ENCODE measurements at regions not wholly inside any gene's neighbourhood (a gene's known extent, or its start where the extent isn't known, plus 50 kb on each side); places are given as distances from the start of the nearest gene placed in this dataset.

- DNase-seq (ENCODE audit: low read depth in 2 of 2) = no peak
- no peak for TF ChIP-seq CTCF (IDR thresholded peaks at IDR 0.05; ENCODE audit: low read depth, low read length)
- no peak overlapping the region for H3K4me3 ChIP-seq (replicated peaks in 1 of 2; ENCODE audit: low read depth in 2 of 2, low read length in 2 of 2)
These were observed 249.7 kb upstream of the CNTN4 start for GRCh38 chr3:1848935-1849334.

- no peak for TF ChIP-seq CTCF (IDR thresholded peaks at IDR 0.05; ENCODE audit: low read depth, low read length)
- no peak overlapping the region for H3K4me3 ChIP-seq (replicated peaks in 1 of 2; ENCODE audit: low read depth in 2 of 2, low read length in 2 of 2)
- DNase-seq (ENCODE audit: low read depth in 2 of 2) = no peak
These were observed 245.7 kb upstream of the CNTN4 start for GRCh38 chr3:1852950-1853349.

- H3K4me3 ChIP-seq (replicated peaks in 1 of 2; ENCODE audit: low read depth in 2 of 2, low read length in 2 of 2) = no peak overlapping the region
- TF ChIP-seq CTCF (IDR thresholded peaks at IDR 0.05; ENCODE audit: low read depth, low read length) = no peak
- DNase-seq (ENCODE audit: low read depth in 2 of 2) = no peak
These were observed 242.8 kb upstream of the CNTN4 start for GRCh38 chr3:1855841-1856240.

GRCh38 chr3:1870738-1871137 lies 227.9 kb upstream of the CNTN4 start:
- no peak for DNase-seq (ENCODE audit: low read depth in 2 of 2)
- no peak overlapping the region for H3K4me3 ChIP-seq (replicated peaks in 1 of 2; ENCODE audit: low read depth in 2 of 2, low read length in 2 of 2)
- TF ChIP-seq CTCF (IDR thresholded peaks at IDR 0.05; ENCODE audit: low read depth, low read length) = no peak

- TF ChIP-seq CTCF (IDR thresholded peaks at IDR 0.05; ENCODE audit: low read depth, low read length) = no peak
- H3K4me3 ChIP-seq (replicated peaks in 1 of 2; ENCODE audit: low read depth in 2 of 2, low read length in 2 of 2) = no peak overlapping the region
- DNase-seq (ENCODE audit: low read depth in 2 of 2) = no peak
These were observed 215.1 kb upstream of the CNTN4 start for GRCh38 chr3:1883534-1883933.

- H3K4me3 ChIP-seq (replicated peaks in 1 of 2; ENCODE audit: low read depth in 2 of 2, low read length in 2 of 2) = no peak overlapping the region
- no peak for TF ChIP-seq CTCF (IDR thresholded peaks at IDR 0.05; ENCODE audit: low read depth, low read length)
- no peak for DNase-seq (ENCODE audit: low read depth in 2 of 2)
These were observed 206.2 kb upstream of the CNTN4 start for GRCh38 chr3:1892459-1892858.

GRCh38 chr3:1902416-1902815 lies 196.2 kb upstream of the CNTN4 start:
- H3K4me3 ChIP-seq (replicated peaks in 1 of 2; ENCODE audit: low read depth in 2 of 2, low read length in 2 of 2) = no peak overlapping the region
- TF ChIP-seq CTCF (IDR thresholded peaks at IDR 0.05; ENCODE audit: low read depth, low read length) = no peak
- no peak for DNase-seq (ENCODE audit: low read depth in 2 of 2)

Measured in cardiac fibroblast (primary cell).